ENCODE measurements at regions not wholly inside any gene's neighbourhood (a gene's known extent, or its start where the extent isn't known, plus 50 kb on each side); places are given as distances from the start of the nearest gene placed in this dataset.
"Not testable (repeated sequence)": the region's sequence is repeated elsewhere in the genome, so short reads cannot be mapped to it uniquely, and the experiment has no call there.

- ATAC-seq: no peak
- intact Hi-C loops (cut with DNase I, micrococcal nuclease): no loop called here
- TF ChIP-seq CTCF (IDR thresholded peaks at IDR 0.05): no peak
Observed at GRCh38 chr12:105595440-105595839, 264.9 kb downstream of the C12orf75 start.

GRCh38 chr12:105596731-105597130 lies 266.2 kb downstream of the C12orf75 start:
- DNase-seq (no peak), ATAC-seq (no peak)
- no peak for TF ChIP-seq CTCF (IDR thresholded peaks at IDR 0.05)

More at GRCh38 chr12:105595440-105595839, 264.9 kb downstream of the C12orf75 start:
- Histone ChIP-seq H3K4me3 (no peak overlapping the region), H3K9me3 (no peaks in the 10 kb centered on the region), H3K36me3 (ENCODE audit: low read depth) (no peaks in the 10 kb centered on the region), H3K4me1 (ENCODE audit: low read depth) (no peaks in the 10 kb centered on the region)
- no peak for DNase-seq

GRCh38 chr12:105598031-105598430 lies 267.5 kb downstream of the C12orf75 start:
- no peaks in the 10 kb centered on the region for H3K36me3 ChIP-seq (ENCODE audit: low read depth)
- ATAC-seq (no peak), DNase-seq (no peak)
- no peak overlapping the region for H3K4me3 ChIP-seq
- no peak for TF ChIP-seq CTCF (IDR thresholded peaks at IDR 0.05)
- H3K9me3 ChIP-seq: no peaks in the 10 kb centered on the region
- intact Hi-C loops (cut with DNase I, micrococcal nuclease): no loop called here
- H3K4me1 ChIP-seq (ENCODE audit: low read depth): no peaks in the 10 kb centered on the region

More at GRCh38 chr12:105596731-105597130, 266.2 kb downstream of the C12orf75 start:
- Histone ChIP-seq H3K9me3 (no peaks in the 10 kb centered on the region), H3K4me3 (no peak overlapping the region), H3K36me3 (ENCODE audit: low read depth) (no peaks in the 10 kb centered on the region), H3K4me1 (ENCODE audit: low read depth) (no peaks in the 10 kb centered on the region)
- intact Hi-C loops (cut with DNase I, micrococcal nuclease): no loop called here

GRCh38 chr12:105600911-105601545 lies 270.5 kb downstream of the C12orf75 start:
- Histone ChIP-seq H3K9me3 (no peaks in the 10 kb centered on the region), H3K4me3 (no peak overlapping the region), H3K36me3 (ENCODE audit: low read depth) (no peaks in the 10 kb centered on the region), H3K4me1 (ENCODE audit: low read depth) (no peaks in the 10 kb centered on the region)
- DNase-seq (no peak), ATAC-seq (no peak)
- intact Hi-C loops (cut with DNase I, micrococcal nuclease): no loop called here
- TF ChIP-seq CTCF (IDR thresholded peaks at IDR 0.05): no peak

GRCh38 chr12:105602312-105602711 lies 271.8 kb downstream of the C12orf75 start:
- DNase-seq; ATAC-seq; intact Hi-C loops (cut with DNase I, micrococcal nuclease); H3K9me3 ChIP-seq; H3K4me3 ChIP-seq; H3K36me3 ChIP-seq (ENCODE audit: low read depth); H3K4me1 ChIP-seq (ENCODE audit: low read depth): not testable (repeated sequence)

GRCh38 chr12:105604281-105604680 lies 273.8 kb downstream of the C12orf75 start:
- DNase-seq; H3K4me1 ChIP-seq (ENCODE audit: low read depth); intact Hi-C loops (cut with DNase I, micrococcal nuclease); H3K36me3 ChIP-seq (ENCODE audit: low read depth); ATAC-seq; H3K4me3 ChIP-seq; H3K9me3 ChIP-seq: not testable (repeated sequence)

GRCh38 chr12:105606613-105607012 lies 276.1 kb downstream of the C12orf75 start:
- ATAC-seq; intact Hi-C loops (cut with DNase I, micrococcal nuclease); H3K4me3 ChIP-seq; H3K36me3 ChIP-seq (ENCODE audit: low read depth); DNase-seq; H3K4me1 ChIP-seq (ENCODE audit: low read depth); H3K9me3 ChIP-seq: not testable (repeated sequence)

GRCh38 chr12:105609001-105609400 lies 278.5 kb downstream of the C12orf75 start:
- DNase-seq; H3K36me3 ChIP-seq (ENCODE audit: low read depth); intact Hi-C loops (cut with DNase I, micrococcal nuclease); H3K4me1 ChIP-seq (ENCODE audit: low read depth); ATAC-seq; H3K9me3 ChIP-seq; H3K4me3 ChIP-seq: not testable (repeated sequence)

Data from mucosa of descending colon (tissue), 3 donors.